GM18867 (cell line): ENCODE measurements at regions not wholly inside any gene's neighbourhood (a gene's known extent, or its start where the extent isn't known, plus 50 kb on each side); places are given as distances from the start of the nearest gene placed in this dataset.
A peak's percentile ranks its signal among the peaks of the same experiment; 100 is the strongest.
"Not testable (repeated sequence)": the region's sequence is repeated elsewhere in the genome, so short reads cannot be mapped to it uniquely, and the experiment has no call there.

Source experiments
- ATAC-seq: cut with Tn5 transposase; IDR thresholded peaks from one replicate; pipeline ENCODE4 v1.9.1; 2021; ENCODE audit warnings: mild to moderate bottlenecking, moderate library complexity; ENCODE audit not compliant: unreplicated experiment

GRCh38 chr15:31217067-31217466 is 109.6 kb upstream of the KLF13 start:
- ATAC-seq, result no peak

- no peak for ATAC-seq
Measured at GRCh38 chr15:31217566-31218270, 108.9 kb upstream of the KLF13 start.

- ATAC-seq, result no peak
Measured at GRCh38 chr15:31219221-31219620, 107.4 kb upstream of the KLF13 start.

GRCh38 chr15:31221936-31222515 is 104.6 kb upstream of the KLF13 start:
- no peak for ATAC-seq

- ATAC-seq, result no peak
Measured at GRCh38 chr15:31222773-31223341, 103.8 kb upstream of the KLF13 start.

GRCh38 chr15:31223478-31224350 is 102.9 kb upstream of the KLF13 start:
- ATAC-seq, result no peak

- ATAC-seq, result not testable (repeated sequence)
Measured at GRCh38 chr15:31224661-31225060, 102.0 kb upstream of the KLF13 start.

- no peak for ATAC-seq
Measured at GRCh38 chr15:31225356-31225955, 101.2 kb upstream of the KLF13 start.

- ATAC-seq, result no peak
Measured at GRCh38 chr15:31226021-31226420, 100.6 kb upstream of the KLF13 start.

- ATAC-seq, result no peak
Measured at GRCh38 chr15:31227235-31227634, 99.4 kb upstream of the KLF13 start.

GRCh38 chr15:31228011-31228484 is 98.6 kb upstream of the KLF13 start:
- ATAC-seq, result no peak

- peak; percentile 77 for ATAC-seq
Measured at GRCh38 chr15:31228980-31229826, 97.4 kb upstream of the KLF13 start.

- ATAC-seq, result peak; percentile 83
Measured at GRCh38 chr15:31230630-31231485, 95.8 kb upstream of the KLF13 start.

GRCh38 chr15:31234815-31235214 is 91.8 kb upstream of the KLF13 start:
- ATAC-seq, result no peak

- peak; percentile 31 for ATAC-seq
Measured at GRCh38 chr15:31235311-31236183, 91.1 kb upstream of the KLF13 start.

- ATAC-seq, result peak; percentile 46
Measured at GRCh38 chr15:31236184-31237042, 90.2 kb upstream of the KLF13 start.

GRCh38 chr15:31237043-31237324 is 89.7 kb upstream of the KLF13 start:
- no peak for ATAC-seq
